GM21619 (cell line): ENCODE measurements at regions not wholly inside any gene's neighbourhood (a gene's known extent, or its start where the extent isn't known, plus 50 kb on each side); places are given as distances from the start of the nearest gene placed in this dataset.
A peak's percentile ranks its signal among the peaks of the same experiment; 100 is the strongest.
"Not testable (repeated sequence)": the region's sequence is repeated elsewhere in the genome, so short reads cannot be mapped to it uniquely, and the experiment has no call there.

Experiments
- ATAC-seq: cut with Tn5 transposase; IDR thresholded peaks from one replicate; pipeline ENCODE4 v1.9.1; 2021; ENCODE audit not compliant: unreplicated experiment

- no peak for ATAC-seq
Measured at GRCh38 chr5:155753943-155754581, 572.9 kb upstream of the SGCD start.

GRCh38 chr5:155759252-155759651 is 567.7 kb upstream of the SGCD start:
- no peak for ATAC-seq

- no peak for ATAC-seq
Measured at GRCh38 chr5:155759984-155760383, 567.0 kb upstream of the SGCD start.

- no peak for ATAC-seq
Measured at GRCh38 chr5:155761502-155761901, 565.5 kb upstream of the SGCD start.

- ATAC-seq, result peak; percentile 40
Measured at GRCh38 chr5:155765715-155766114, 561.2 kb upstream of the SGCD start.

- ATAC-seq, result no peak
Measured at GRCh38 chr5:155767470-155767869, 559.5 kb upstream of the SGCD start.

GRCh38 chr5:155768332-155768731 is 558.6 kb upstream of the SGCD start:
- no peak for ATAC-seq

- no peak for ATAC-seq
Measured at GRCh38 chr5:155772009-155772662, 554.8 kb upstream of the SGCD start.

- no peak for ATAC-seq
Measured at GRCh38 chr5:155773680-155774079, 553.3 kb upstream of the SGCD start.

GRCh38 chr5:155780260-155780659 is 546.7 kb upstream of the SGCD start:
- no peak for ATAC-seq

GRCh38 chr5:155783246-155783645 is 543.7 kb upstream of the SGCD start:
- no peak for ATAC-seq

GRCh38 chr5:155783791-155784190 is 543.2 kb upstream of the SGCD start:
- no peak for ATAC-seq

- ATAC-seq, result no peak
Measured at GRCh38 chr5:155786108-155786507, 540.9 kb upstream of the SGCD start.

- no peak for ATAC-seq
Measured at GRCh38 chr5:155792873-155793272, 534.1 kb upstream of the SGCD start.

GRCh38 chr5:155794795-155795194 is 532.2 kb upstream of the SGCD start:
- no peak for ATAC-seq

- ATAC-seq, result no peak
Measured at GRCh38 chr5:155799308-155799707, 527.7 kb upstream of the SGCD start.

- no peak for ATAC-seq
Measured at GRCh38 chr5:155807884-155808576, 518.9 kb upstream of the SGCD start.

- no peak for ATAC-seq
Measured at GRCh38 chr5:155815248-155815647, 511.7 kb upstream of the SGCD start.

GRCh38 chr5:155822177-155822576 is 504.8 kb upstream of the SGCD start:
- ATAC-seq, result no peak

GRCh38 chr5:155826611-155827507 is 500.1 kb upstream of the SGCD start:
- ATAC-seq, result no peak

- ATAC-seq, result not testable (repeated sequence)
Measured at GRCh38 chr5:155827508-155827815, 499.5 kb upstream of the SGCD start.
